ENCODE measurements at regions not wholly inside any gene's neighbourhood (a gene's known extent, or its start where the extent isn't known, plus 50 kb on each side); places are given as distances from the start of the nearest gene placed in this dataset.

GRCh38 chr1:99445071-99445470 lies 180.8 kb downstream of the PLPPR4 start:
- no peak for DNase-seq

GRCh38 chr1:99445486-99445885 lies 181.2 kb downstream of the PLPPR4 start:
- no peak for DNase-seq

- DNase-seq, result no peak
Measured at GRCh38 chr1:99447721-99448120, 183.4 kb downstream of the PLPPR4 start.

GRCh38 chr1:99455760-99456159 lies 190.2 kb upstream of the PALMD start:
- DNase-seq, result no peak

GRCh38 chr1:99456536-99456935 lies 189.4 kb upstream of the PALMD start:
- no peak for DNase-seq

- no peak for DNase-seq
Measured at GRCh38 chr1:99457381-99458165, 188.3 kb upstream of the PALMD start.

GRCh38 chr1:99461499-99461898 lies 184.4 kb upstream of the PALMD start:
- no peak for DNase-seq

- DNase-seq, result no peak
Measured at GRCh38 chr1:99464738-99465137, 181.2 kb upstream of the PALMD start.

GRCh38 chr1:99465176-99465900 lies 180.6 kb upstream of the PALMD start:
- no peak for DNase-seq

- no peak for DNase-seq
Measured at GRCh38 chr1:99467645-99468044, 178.3 kb upstream of the PALMD start.

- no peak for DNase-seq
Measured at GRCh38 chr1:99469550-99469971, 176.4 kb upstream of the PALMD start.

- DNase-seq, result no peak
Measured at GRCh38 chr1:99472893-99473292, 173.0 kb upstream of the PALMD start.

- no peak for DNase-seq
Measured at GRCh38 chr1:99474350-99474893, 171.5 kb upstream of the PALMD start.

GRCh38 chr1:99476058-99476457 lies 169.9 kb upstream of the PALMD start:
- DNase-seq, result no peak

GRCh38 chr1:99481391-99481996 lies 164.4 kb upstream of the PALMD start:
- peak; percentile 53 for DNase-seq

GRCh38 chr1:99482286-99482685 lies 163.6 kb upstream of the PALMD start:
- DNase-seq, result no peak

GRCh38 chr1:99482750-99483149 lies 163.2 kb upstream of the PALMD start:
- DNase-seq, result no peak

GRCh38 chr1:99490031-99490430 lies 155.9 kb upstream of the PALMD start:
- DNase-seq, result no peak

- DNase-seq, result no peak
Measured at GRCh38 chr1:99496067-99496466, 149.8 kb upstream of the PALMD start.

- DNase-seq, result no peak
Measured at GRCh38 chr1:99497690-99498089, 148.2 kb upstream of the PALMD start.

GRCh38 chr1:99500541-99500940 lies 145.4 kb upstream of the PALMD start:
- DNase-seq, result no peak

- no peak for DNase-seq
Measured at GRCh38 chr1:99501871-99502270, 144.0 kb upstream of the PALMD start.

- DNase-seq, result no peak
Measured at GRCh38 chr1:99502400-99502799, 143.5 kb upstream of the PALMD start.

GRCh38 chr1:99503276-99503747 lies 142.6 kb upstream of the PALMD start:
- no peak for DNase-seq
